ENCODE measurements at regions not wholly inside any gene's neighbourhood (a gene's known extent, or its start where the extent isn't known, plus 50 kb on each side); places are given as distances from the start of the nearest gene placed in this dataset.

- BruUV-seq (replicated peaks), result no TSS peak
- Histone ChIP-seq H3K4me3 (ENCODE audit: low read depth in 2 of 2, low read length in 2 of 2) (no peak overlapping the region), H3K36me3 (ENCODE audit: control insufficient read depth, insufficient read depth, low read length) (no peaks in the 10 kb centered on the region), H3K27ac (ENCODE audit: low read length) (no peak overlapping the region), H3K4me1 (ENCODE audit: control insufficient read depth, insufficient read depth, low read length) (no peaks in the 10 kb centered on the region), H3K9me3 (ENCODE audit: control insufficient read depth, insufficient read depth, low read depth, low read length) (peaks cover 4% of the 10 kb centered on the region; the same call in 1 of the 2 replicates), H3K27me3 (ENCODE audit: control insufficient read depth, insufficient read depth, low read length) (no peaks in the 10 kb centered on the region)
- no peak for TF ChIP-seq CTCF (IDR thresholded peaks at IDR 0.05)
- TF ChIP-seq REST (IDR thresholded peaks at IDR 0.05; ENCODE audit: insufficient read depth in 1 of 2, low read depth in 2 of 2, low read length in 1 of 2), result no peak
- no peak for TF ChIP-seq TCF7L2 (IDR thresholded peaks at IDR 0.05; ENCODE audit: low read depth, low read length)
- no peak for TF ChIP-seq SIN3A (IDR thresholded peaks at IDR 0.05; ENCODE audit: borderline replicate concordance, insufficient read depth, low read depth, low read length)
- TF ChIP-seq POLR2AphosphoS5 (IDR thresholded peaks at IDR 0.05; ENCODE audit: low read depth, low read length), result no peak
- no peak for DNase-seq (ENCODE audit: low read depth, low spot score)
- in situ Hi-C loops (cut with HindIII; ENCODE audit: low pct_unique_long_range_greater_than_20kb, low sequenced_read_pairs) (no loop called here), intact Hi-C loops (cut with micrococcal nuclease; ENCODE audit: unreplicated experiment) (no loop called here)
- POLR2A ChIA-PET, result no interaction called here
- no peak for ATAC-seq
- CTCF ChIA-PET, result no interaction called here
These were observed 200.4 kb upstream of the FGGY start for GRCh38 chr1:59096501-59096900.

GRCh38 chr1:59098655-59099054 lies 198.2 kb upstream of the FGGY start:
- peaks cover 4% of the 10 kb centered on the region; the same call in 1 of the 2 replicates for H3K9me3 ChIP-seq (ENCODE audit: control insufficient read depth, insufficient read depth, low read depth, low read length)
- no TSS peak for BruUV-seq (replicated peaks)
- no peak for TF ChIP-seq CTCF (IDR thresholded peaks at IDR 0.05)
- no peak for TF ChIP-seq TCF7L2 (IDR thresholded peaks at IDR 0.05; ENCODE audit: low read depth, low read length)
- no peak for TF ChIP-seq SIN3A (IDR thresholded peaks at IDR 0.05; ENCODE audit: borderline replicate concordance, insufficient read depth, low read depth, low read length)
- TF ChIP-seq REST (IDR thresholded peaks at IDR 0.05; ENCODE audit: insufficient read depth in 1 of 2, low read depth in 2 of 2, low read length in 1 of 2), result no peak
- TF ChIP-seq POLR2AphosphoS5 (IDR thresholded peaks at IDR 0.05; ENCODE audit: low read depth, low read length), result no peak
- H3K36me3 ChIP-seq (ENCODE audit: control insufficient read depth, insufficient read depth, low read length), result no peaks in the 10 kb centered on the region
- ATAC-seq (no peak), DNase-seq (ENCODE audit: low read depth, low spot score) (no peak)
- ChIA-PET POLR2A (no interaction called here), CTCF (no interaction called here)
- no peaks in the 10 kb centered on the region for H3K27me3 ChIP-seq (ENCODE audit: control insufficient read depth, insufficient read depth, low read length)
- intact Hi-C loops (cut with micrococcal nuclease; ENCODE audit: unreplicated experiment), result no loop called here
- H3K4me1 ChIP-seq (ENCODE audit: control insufficient read depth, insufficient read depth, low read length), result no peaks in the 10 kb centered on the region
- no peak overlapping the region for H3K4me3 ChIP-seq (ENCODE audit: low read depth in 2 of 2, low read length in 2 of 2)
- H3K27ac ChIP-seq (ENCODE audit: low read length), result no peak overlapping the region
- in situ Hi-C loops (cut with HindIII; ENCODE audit: low pct_unique_long_range_greater_than_20kb, low sequenced_read_pairs), result no loop called here
